ENCODE measurements at regions not wholly inside any gene's neighbourhood (a gene's known extent, or its start where the extent isn't known, plus 50 kb on each side); places are given as distances from the start of the nearest gene placed in this dataset.

GRCh38 chr1:4048076-4048475 lies 148.0 kb upstream of the C1orf174 start:
- H3K36me3 ChIP-seq (ENCODE audit: insufficient read depth, low read length) = no peaks in the 10 kb centered on the region
- H3K27me3 ChIP-seq (ENCODE audit: insufficient read depth, low read length) = no peaks in the 10 kb centered on the region
- H3K9ac ChIP-seq (ENCODE audit: low read depth, low read length) = no peak overlapping the region
- H3K27ac ChIP-seq (ENCODE audit: low read depth, low read length) = no peak overlapping the region
- H3K4me3 ChIP-seq (ENCODE audit: low read length) = no peak overlapping the region
- H3K9me3 ChIP-seq (ENCODE audit: insufficient read depth, low read depth, low read length) = no peaks in the 10 kb centered on the region
- 95% methylated on average over 14 of the region's 14 CpGs for WGBS
- H3K4me1 ChIP-seq (ENCODE audit: insufficient read depth, low read length) = no peaks in the 10 kb centered on the region

GRCh38 chr1:4048921-4049320 lies 148.8 kb upstream of the C1orf174 start:
- Histone ChIP-seq H3K36me3 (ENCODE audit: insufficient read depth, low read length) (no peaks in the 10 kb centered on the region), H3K27ac (ENCODE audit: low read depth, low read length) (no peak overlapping the region), H3K27me3 (ENCODE audit: insufficient read depth, low read length) (no peaks in the 10 kb centered on the region), H3K9ac (ENCODE audit: low read depth, low read length) (no peak overlapping the region), H3K4me3 (ENCODE audit: low read length) (no peak overlapping the region), H3K9me3 (ENCODE audit: insufficient read depth, low read depth, low read length) (no peaks in the 10 kb centered on the region), H3K4me1 (ENCODE audit: insufficient read depth, low read length) (no peaks in the 10 kb centered on the region)
- WGBS = 95% methylated on average over 9 of the region's 9 CpGs

GRCh38 chr1:4050998-4051397 lies 150.9 kb upstream of the C1orf174 start:
- no peaks in the 10 kb centered on the region for H3K27me3 ChIP-seq (ENCODE audit: insufficient read depth, low read length)
- H3K4me1 ChIP-seq (ENCODE audit: insufficient read depth, low read length) = no peaks in the 10 kb centered on the region
- H3K4me3 ChIP-seq (ENCODE audit: low read length) = no peak overlapping the region
- 94% methylated on average over 12 of the region's 12 CpGs for WGBS
- no peaks in the 10 kb centered on the region for H3K36me3 ChIP-seq (ENCODE audit: insufficient read depth, low read length)
- no peaks in the 10 kb centered on the region for H3K9me3 ChIP-seq (ENCODE audit: insufficient read depth, low read depth, low read length)
- no peak overlapping the region for H3K27ac ChIP-seq (ENCODE audit: low read depth, low read length)
- no peak overlapping the region for H3K9ac ChIP-seq (ENCODE audit: low read depth, low read length)

- 95% methylated on average over 6 of the region's 6 CpGs for WGBS
- Histone ChIP-seq H3K27ac (ENCODE audit: low read depth, low read length) (no peak overlapping the region), H3K27me3 (ENCODE audit: insufficient read depth, low read length) (no peaks in the 10 kb centered on the region)
Observed at GRCh38 chr1:4052657-4053056, 152.6 kb upstream of the C1orf174 start.

GRCh38 chr1:4053160-4053748 lies 153.2 kb upstream of the C1orf174 start:
- H3K27me3 ChIP-seq (ENCODE audit: insufficient read depth, low read length) = no peaks in the 10 kb centered on the region
- H3K27ac ChIP-seq (ENCODE audit: low read depth, low read length) = no peak overlapping the region
- WGBS = 93% methylated on average over 8 of the region's 8 CpGs
- no peaks in the 10 kb centered on the region for H3K9me3 ChIP-seq (ENCODE audit: insufficient read depth, low read depth, low read length)
- no peak overlapping the region for H3K9ac ChIP-seq (ENCODE audit: low read depth, low read length)
- H3K4me3 ChIP-seq (ENCODE audit: low read length) = no peak overlapping the region
- no peaks in the 10 kb centered on the region for H3K4me1 ChIP-seq (ENCODE audit: insufficient read depth, low read length)
- no peaks in the 10 kb centered on the region for H3K36me3 ChIP-seq (ENCODE audit: insufficient read depth, low read length)

More at GRCh38 chr1:4052657-4053056, 152.6 kb upstream of the C1orf174 start:
- H3K4me1 ChIP-seq (ENCODE audit: insufficient read depth, low read length) = no peaks in the 10 kb centered on the region
- no peak overlapping the region for H3K9ac ChIP-seq (ENCODE audit: low read depth, low read length)
- no peaks in the 10 kb centered on the region for H3K9me3 ChIP-seq (ENCODE audit: insufficient read depth, low read depth, low read length)
- H3K36me3 ChIP-seq (ENCODE audit: insufficient read depth, low read length) = no peaks in the 10 kb centered on the region
- H3K4me3 ChIP-seq (ENCODE audit: low read length) = no peak overlapping the region

GRCh38 chr1:4053774-4054173 lies 153.7 kb upstream of the C1orf174 start:
- Histone ChIP-seq H3K9ac (ENCODE audit: low read depth, low read length) (no peak overlapping the region), H3K4me1 (ENCODE audit: insufficient read depth, low read length) (no peaks in the 10 kb centered on the region), H3K27me3 (ENCODE audit: insufficient read depth, low read length) (no peaks in the 10 kb centered on the region), H3K9me3 (ENCODE audit: insufficient read depth, low read depth, low read length) (no peaks in the 10 kb centered on the region), H3K36me3 (ENCODE audit: insufficient read depth, low read length) (no peaks in the 10 kb centered on the region), H3K4me3 (ENCODE audit: low read length) (no peak overlapping the region), H3K27ac (ENCODE audit: low read depth, low read length) (no peak overlapping the region)
- 91% methylated on average over 5 of the region's 5 CpGs for WGBS

GRCh38 chr1:4055294-4055967 lies 155.4 kb upstream of the C1orf174 start:
- Histone ChIP-seq H3K27ac (ENCODE audit: low read depth, low read length) (no peak overlapping the region), H3K9me3 (ENCODE audit: insufficient read depth, low read depth, low read length) (no peaks in the 10 kb centered on the region), H3K27me3 (ENCODE audit: insufficient read depth, low read length) (no peaks in the 10 kb centered on the region), H3K4me1 (ENCODE audit: insufficient read depth, low read length) (no peaks in the 10 kb centered on the region), H3K36me3 (ENCODE audit: insufficient read depth, low read length) (no peaks in the 10 kb centered on the region), H3K9ac (ENCODE audit: low read depth, low read length) (no peak overlapping the region), H3K4me3 (ENCODE audit: low read length) (no peak overlapping the region)
- 94% methylated on average over 15 of the region's 16 CpGs for WGBS

- no peaks in the 10 kb centered on the region for H3K36me3 ChIP-seq (ENCODE audit: insufficient read depth, low read length)
- H3K9me3 ChIP-seq (ENCODE audit: insufficient read depth, low read depth, low read length) = no peaks in the 10 kb centered on the region
- no peak overlapping the region for H3K9ac ChIP-seq (ENCODE audit: low read depth, low read length)
- WGBS = 93% methylated on average over 9 of the region's 9 CpGs
- H3K4me3 ChIP-seq (ENCODE audit: low read length) = no peak overlapping the region
- no peak overlapping the region for H3K27ac ChIP-seq (ENCODE audit: low read depth, low read length)
- H3K27me3 ChIP-seq (ENCODE audit: insufficient read depth, low read length) = no peaks in the 10 kb centered on the region
- no peaks in the 10 kb centered on the region for H3K4me1 ChIP-seq (ENCODE audit: insufficient read depth, low read length)
Observed at GRCh38 chr1:4056422-4056821, 156.3 kb upstream of the C1orf174 start.

- WGBS = 95% methylated on average over 7 of the region's 7 CpGs
Observed at GRCh38 chr1:4056989-4057388, 156.9 kb upstream of the C1orf174 start.

GRCh38 chr1:4057603-4058002 lies 157.5 kb upstream of the C1orf174 start:
- no peak overlapping the region for H3K9ac ChIP-seq (ENCODE audit: low read depth, low read length)
- WGBS = 92% methylated on average over 11 of the region's 11 CpGs
- H3K27me3 ChIP-seq (ENCODE audit: insufficient read depth, low read length) = no peaks in the 10 kb centered on the region
- H3K4me3 ChIP-seq (ENCODE audit: low read length) = no peak overlapping the region
- H3K27ac ChIP-seq (ENCODE audit: low read depth, low read length) = no peak overlapping the region
- no peaks in the 10 kb centered on the region for H3K9me3 ChIP-seq (ENCODE audit: insufficient read depth, low read depth, low read length)
- no peaks in the 10 kb centered on the region for H3K4me1 ChIP-seq (ENCODE audit: insufficient read depth, low read length)
- no peaks in the 10 kb centered on the region for H3K36me3 ChIP-seq (ENCODE audit: insufficient read depth, low read length)

More at GRCh38 chr1:4056989-4057388, 156.9 kb upstream of the C1orf174 start:
- Histone ChIP-seq H3K4me1 (ENCODE audit: insufficient read depth, low read length) (no peaks in the 10 kb centered on the region), H3K9me3 (ENCODE audit: insufficient read depth, low read depth, low read length) (no peaks in the 10 kb centered on the region), H3K27ac (ENCODE audit: low read depth, low read length) (no peak overlapping the region), H3K27me3 (ENCODE audit: insufficient read depth, low read length) (no peaks in the 10 kb centered on the region), H3K4me3 (ENCODE audit: low read length) (no peak overlapping the region), H3K36me3 (ENCODE audit: insufficient read depth, low read length) (no peaks in the 10 kb centered on the region), H3K9ac (ENCODE audit: low read depth, low read length) (no peak overlapping the region)

- H3K4me3 ChIP-seq (ENCODE audit: low read length) = no peak overlapping the region
- no peaks in the 10 kb centered on the region for H3K36me3 ChIP-seq (ENCODE audit: insufficient read depth, low read length)
- H3K27me3 ChIP-seq (ENCODE audit: insufficient read depth, low read length) = no peaks in the 10 kb centered on the region
- no peaks in the 10 kb centered on the region for H3K4me1 ChIP-seq (ENCODE audit: insufficient read depth, low read length)
- no peak overlapping the region for H3K27ac ChIP-seq (ENCODE audit: low read depth, low read length)
- H3K9me3 ChIP-seq (ENCODE audit: insufficient read depth, low read depth, low read length) = no peaks in the 10 kb centered on the region
- WGBS = 94% methylated on average over 14 of the region's 14 CpGs
- H3K9ac ChIP-seq (ENCODE audit: low read depth, low read length) = no peak overlapping the region
Observed at GRCh38 chr1:4058122-4058521, 158.1 kb upstream of the C1orf174 start.
